Anterior cingulate cortex (tissue), 58 donors: ENCODE measurements at regions not wholly inside any gene's neighbourhood (a gene's known extent, or its start where the extent isn't known, plus 50 kb on each side); places are given as distances from the start of the nearest gene placed in this dataset.

Experiments
- DNase-seq, 58 donors: peaks; one replicate each; lab custom pipeline; 2025; lab: John Stamatoyannopoulos, UW

DNA sequence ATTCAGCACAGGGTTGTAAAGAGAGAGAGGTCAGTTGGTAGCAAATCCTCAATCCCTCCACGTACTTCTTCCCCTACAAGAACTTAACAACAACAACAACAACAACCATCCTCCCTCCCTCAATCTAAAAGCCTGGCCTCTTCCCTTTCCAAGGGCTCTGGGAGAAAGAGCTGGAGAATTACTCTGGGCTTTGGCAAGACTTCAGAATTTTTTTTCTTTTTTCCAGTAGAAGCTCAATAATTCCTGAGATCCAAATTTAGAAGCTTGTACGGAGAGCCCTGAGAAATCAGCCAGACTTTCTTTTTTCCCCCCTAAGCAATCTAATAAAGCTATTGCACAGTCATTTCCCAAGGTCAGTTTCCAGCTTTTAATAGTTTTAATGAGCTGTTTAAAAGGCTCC lies 95.8 kb upstream of the CACNA2D3 start:
- peak in 1 of 58 donors; percentile 21 for DNase-seq

DNA sequence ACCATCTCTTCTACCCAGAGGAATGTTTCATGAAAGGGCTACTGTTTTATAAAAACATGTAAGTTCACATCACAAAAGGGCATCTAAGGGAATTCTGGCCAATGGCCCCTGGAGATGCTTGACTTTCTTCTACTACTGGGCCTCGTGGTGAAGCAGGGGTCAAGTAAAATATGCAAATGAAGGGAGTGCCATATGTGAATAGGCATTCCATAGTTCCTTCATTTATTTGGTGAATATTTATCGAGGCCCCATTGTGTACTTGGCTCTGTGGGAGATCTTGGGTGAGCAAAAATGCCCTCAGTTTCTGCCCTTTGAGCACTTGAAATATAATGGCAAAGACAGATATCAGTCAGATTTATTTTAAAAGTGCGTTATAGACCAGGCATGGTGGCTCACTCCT lies 101.3 kb upstream of the CACNA2D3 start:
- no peak for DNase-seq

DNA sequence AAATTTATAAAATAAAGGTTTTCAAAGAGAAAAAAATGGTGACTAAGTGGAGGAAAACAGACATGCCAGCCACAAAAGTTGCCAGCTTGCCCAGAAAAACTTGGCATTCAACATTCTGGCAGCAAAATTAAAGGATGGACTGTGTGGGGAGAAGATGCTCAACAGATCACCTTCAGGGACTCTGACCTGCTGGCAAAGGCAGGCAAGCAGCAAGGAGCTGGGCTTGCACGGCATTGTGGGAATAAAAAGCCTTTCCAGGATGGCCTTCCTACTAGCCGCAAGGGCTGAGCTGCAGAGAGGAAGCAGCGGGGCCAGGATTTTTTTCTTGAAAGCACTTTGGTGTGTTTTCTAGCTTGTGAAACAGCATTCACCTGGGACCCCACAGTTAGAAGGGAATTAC lies 101.9 kb upstream of the CACNA2D3 start:
- DNase-seq: no peak

DNA sequence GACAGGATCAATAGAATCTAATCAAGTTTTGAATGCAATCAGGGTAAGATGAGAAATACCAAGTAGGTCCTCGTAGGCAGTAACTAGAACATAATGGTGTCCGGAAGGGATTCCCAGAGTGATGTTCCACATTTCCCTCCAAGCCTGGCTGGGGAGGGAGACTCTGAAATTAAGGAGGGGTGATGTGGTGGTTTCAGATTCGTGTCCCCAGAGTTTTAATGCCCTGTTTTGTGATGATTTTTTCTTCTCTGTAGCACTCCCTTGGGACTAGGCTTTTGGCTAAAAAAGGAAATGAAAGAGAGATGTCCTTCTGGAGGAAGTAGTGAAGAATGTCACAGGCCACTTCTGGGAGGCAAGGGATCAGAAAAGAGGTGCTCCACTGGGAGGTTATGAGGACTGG lies 108.3 kb upstream of the CACNA2D3 start:
- no peak for DNase-seq

DNA sequence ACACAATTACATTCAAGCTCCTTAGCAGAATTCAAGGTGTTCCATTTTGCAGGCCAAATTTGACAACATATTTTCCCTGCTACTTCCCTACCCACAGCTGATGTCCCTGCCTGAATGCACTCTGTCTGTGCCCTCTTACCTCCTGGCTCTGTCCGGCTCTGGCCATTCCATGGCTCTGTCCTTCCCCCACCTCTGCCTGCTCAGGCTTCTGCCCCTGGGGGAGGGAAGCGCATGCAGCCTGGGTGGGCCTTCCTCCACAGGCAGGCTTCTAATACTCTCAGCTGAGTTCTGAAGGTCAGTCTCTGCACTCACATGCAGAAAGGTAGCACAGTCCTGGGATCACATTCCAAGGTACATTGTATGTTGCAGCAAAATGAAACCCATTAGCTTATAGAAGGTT lies 113.6 kb upstream of the CACNA2D3 start:
- DNase-seq: no peak

DNA sequence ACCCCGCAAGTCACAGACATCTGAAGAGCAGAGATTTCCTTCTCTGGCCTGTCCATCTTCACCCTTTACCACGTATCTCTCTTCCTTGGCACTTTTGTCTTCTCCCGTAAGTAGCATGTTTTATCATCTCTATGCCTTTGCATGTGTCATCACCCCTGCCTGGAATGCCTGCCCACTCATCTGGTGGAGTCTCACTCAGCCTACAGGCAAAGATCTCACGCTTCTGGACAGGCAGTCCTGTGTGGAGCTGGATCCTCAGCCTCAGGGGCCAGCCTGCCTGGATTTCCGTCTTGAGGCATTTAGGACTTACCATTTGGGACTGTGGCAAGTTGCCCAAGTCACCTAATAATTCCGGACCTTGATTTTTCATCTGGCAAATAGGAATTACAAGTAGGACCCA lies 114.3 kb upstream of the CACNA2D3 start:
- DNase-seq: peak in 6 of 58 donors; percentile 9 to 64 (median 22)

DNA sequence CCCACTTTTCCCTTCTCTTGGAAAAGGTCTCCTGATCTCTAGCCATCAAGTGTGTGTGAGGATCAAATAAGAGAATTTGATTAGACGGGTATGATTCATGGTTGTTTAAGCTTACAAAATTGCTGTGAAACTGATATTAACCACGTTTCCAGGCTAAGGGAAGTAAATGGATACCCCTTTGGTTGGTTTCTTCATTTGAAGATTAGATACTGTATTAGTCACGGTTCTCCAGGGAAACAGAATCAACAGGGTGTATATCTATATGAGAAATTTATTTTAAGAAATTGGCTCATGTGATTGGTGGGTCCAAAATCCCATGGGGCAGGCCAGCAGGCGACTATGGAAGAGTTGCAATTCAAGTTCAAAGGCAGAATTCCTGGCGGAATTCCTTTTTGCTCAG lies 112.7 kb upstream of the SELENOK start:
- no peak for DNase-seq

DNA sequence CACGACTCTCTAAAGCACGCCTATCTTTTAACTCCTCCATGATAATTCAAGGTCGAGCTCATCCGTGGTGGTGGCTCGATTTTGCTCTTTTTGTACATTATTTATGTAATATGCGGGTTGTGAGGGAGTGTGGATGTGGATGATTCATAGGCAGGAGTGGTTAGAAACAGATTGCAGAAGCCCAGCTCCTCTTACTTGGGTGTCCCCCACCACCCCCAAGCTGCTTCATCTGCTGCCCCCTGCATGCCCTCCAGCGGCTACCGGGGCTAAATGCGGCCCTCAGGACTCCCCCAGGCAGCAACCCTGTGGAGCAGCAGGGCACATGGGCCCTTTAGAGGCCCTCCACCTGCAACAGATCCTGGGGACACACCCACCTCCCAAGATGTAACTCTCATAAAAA lies 111.5 kb upstream of the SELENOK start:
- peak in 6 of 58 donors; percentile 6 to 38 (median 22) for DNase-seq

DNA sequence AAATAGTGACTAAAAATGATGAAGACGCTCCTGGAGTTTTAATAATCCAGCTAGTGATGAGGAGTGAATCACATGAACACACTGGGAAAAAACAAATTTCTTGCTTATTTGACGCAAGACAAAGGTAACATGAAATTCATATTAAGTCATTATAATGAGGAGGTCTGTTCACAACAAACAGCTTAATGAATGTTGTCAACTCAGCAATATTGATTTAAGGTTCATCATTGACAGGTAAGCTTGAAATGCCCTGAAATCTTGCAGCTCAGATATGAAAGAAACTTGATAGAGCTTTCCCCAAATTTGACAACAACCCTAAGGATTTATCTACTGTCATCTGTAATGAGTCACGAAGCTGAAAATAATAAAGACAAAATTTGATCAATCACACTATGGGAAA lies 108.1 kb upstream of the SELENOK start:
- DNase-seq: no peak

DNA sequence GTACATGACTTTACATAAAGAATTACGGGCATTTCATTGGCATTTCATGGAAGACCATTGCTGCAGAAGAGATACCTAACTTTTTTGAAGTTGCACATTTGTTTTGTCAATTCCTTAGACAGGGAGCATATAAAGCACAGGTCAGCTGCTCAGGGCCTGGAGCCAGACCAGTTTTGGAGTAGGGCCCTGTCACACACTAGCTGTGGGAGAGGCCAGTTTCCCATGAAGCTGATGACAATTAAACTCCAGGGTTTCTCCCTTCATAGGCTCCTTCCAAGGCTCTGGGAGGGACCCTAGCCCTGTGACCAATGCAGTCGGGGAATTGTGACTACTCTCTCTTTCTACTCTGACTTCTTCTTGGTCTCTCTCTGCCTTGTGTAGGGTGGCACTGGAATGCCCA lies 107.3 kb upstream of the SELENOK start:
- no peak for DNase-seq

DNA sequence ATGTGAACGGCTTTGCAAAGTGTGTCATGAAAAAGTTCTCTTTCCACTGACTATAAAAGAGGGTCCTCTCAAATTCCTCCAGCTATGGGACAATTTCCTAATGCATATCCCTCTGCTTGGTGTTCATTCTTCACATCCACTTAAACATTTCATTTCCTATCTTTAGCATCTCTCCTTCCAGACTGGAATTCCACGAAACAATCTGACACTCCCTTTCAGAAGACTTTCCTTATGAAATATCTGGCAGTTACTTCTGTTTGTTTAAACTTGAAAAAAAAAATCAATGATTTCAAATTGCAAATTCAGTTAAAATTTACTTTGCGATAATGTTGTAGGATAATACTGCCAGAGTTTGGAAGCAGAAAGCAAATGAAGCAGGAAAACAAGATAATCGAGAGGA lies 105.8 kb upstream of the SELENOK start:
- no peak for DNase-seq

DNA sequence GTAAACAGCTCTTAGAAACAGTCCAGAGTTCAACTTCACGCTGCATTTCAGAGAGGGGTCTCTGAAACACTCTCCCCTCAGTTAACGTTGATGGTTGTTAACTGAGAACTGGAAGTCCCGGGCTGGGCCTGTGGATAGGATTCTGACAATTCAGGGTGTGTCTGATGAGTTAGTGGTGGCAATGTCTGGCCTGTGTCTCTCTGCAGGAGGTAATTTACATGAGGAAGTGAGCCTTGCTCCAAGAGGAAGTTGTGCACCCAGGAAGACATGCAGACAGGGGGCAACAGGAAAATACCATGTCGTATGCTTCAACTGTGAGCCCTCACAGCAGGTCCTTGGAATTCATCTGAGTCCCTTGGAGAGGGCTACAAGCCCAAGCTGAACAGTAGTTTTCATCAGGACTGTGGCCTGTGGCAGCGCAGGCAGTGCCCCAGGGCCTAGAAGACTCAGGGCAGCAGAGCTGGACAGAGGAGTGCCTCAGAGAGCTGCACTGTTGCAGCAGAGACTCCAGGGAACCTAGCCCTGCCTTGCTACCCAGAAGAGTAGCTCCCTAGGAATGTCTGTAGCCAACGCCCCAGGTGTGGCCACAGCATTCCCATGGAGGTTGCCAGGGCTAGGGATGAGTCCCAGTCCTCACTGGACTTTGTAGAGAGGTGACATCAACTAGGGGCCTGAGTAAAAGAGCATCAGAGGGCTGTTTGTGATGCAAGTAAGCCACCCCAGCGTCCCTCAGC lies 104.6 kb upstream of the SELENOK start:
- no peak for DNase-seq

DNA sequence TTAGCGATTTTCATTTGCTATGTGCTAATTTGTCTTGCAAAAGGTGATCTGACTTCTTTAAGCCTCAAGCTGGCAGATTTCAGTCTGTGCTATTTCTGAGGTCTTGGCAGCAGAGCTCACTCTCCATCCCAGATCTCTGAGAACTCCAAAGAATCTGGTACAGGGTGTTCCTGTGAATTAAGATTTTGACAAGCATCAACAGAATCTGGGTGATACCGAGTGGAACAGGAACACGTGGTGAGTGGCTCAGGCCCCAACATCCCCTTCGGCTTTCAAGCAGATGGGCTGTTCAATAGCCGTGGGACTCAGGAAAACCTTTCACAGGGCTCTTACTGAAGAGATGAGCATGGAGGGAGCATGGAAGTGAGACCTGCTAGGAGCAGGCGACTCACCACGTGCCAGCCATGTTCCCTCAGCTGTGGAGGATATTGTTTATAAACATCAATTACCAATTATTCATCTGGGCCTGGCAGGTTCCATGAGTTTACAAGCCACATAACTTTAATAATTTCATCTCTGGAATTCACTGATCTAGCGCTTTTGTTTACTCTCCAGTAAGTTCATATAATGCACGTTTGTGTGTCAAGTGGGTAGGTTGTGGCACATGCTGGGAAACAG lies 103.4 kb upstream of the SELENOK start:
- DNase-seq: peak in 20 of 58 donors; percentile 5 to 55 (median 28)

DNA sequence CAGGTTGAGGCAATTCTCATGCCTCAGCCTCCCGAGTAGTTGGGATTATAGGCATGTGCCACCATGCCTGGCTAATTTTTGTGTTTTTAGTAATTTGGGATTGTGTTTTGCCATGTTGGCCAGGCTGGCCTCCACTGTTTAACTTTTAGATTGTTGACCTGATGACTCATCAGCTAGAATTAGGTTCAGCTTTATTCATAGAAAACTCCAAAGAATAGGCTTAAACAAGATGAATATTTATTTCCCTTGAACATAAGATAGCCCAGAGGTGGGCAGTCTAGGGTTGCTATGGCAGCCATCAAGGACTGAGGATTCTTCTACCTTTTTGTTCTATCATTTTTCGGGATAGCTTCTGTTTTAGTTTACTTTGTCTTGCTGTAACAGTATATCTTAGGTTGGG lies 99.6 kb upstream of the SELENOK start:
- DNase-seq: no peak

DNA sequence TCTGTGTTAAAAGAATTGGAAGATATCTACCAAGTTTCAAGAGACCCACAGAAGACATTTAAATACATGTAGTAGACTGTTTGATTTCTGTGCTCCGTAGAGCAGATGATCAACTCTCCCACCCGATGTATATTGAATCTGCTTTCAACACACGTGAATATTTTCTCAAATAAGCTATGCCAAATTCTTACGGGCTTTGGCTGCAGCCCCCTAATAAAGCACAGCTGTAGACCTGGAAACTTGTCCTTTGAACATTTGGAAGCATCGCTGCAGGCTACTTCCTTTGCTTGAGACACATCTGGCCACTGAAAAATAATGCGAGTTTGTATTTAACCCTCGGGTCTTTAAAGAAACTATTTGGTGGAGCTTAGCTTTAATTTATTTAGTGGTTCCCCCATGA lies 98.3 kb upstream of the SELENOK start:
- DNase-seq: no peak

DNA sequence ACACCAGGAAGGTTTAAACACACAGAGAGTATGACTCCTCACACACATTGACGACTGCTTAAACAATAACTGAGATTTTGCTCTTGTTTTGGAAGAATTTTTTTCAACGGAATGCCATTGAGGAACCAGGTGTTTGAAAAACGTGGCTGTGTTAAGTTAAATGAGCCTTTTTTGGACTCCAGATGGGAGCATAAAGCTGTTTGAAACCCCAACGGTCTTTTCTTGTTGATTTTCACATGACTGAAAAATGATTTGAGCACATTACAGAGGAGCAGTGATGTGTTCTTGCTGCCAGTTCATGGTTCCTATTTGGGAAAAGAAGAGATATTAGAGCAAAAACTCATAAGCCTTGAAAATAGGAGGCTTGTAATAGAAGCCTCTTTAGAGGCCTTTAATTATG lies 97.8 kb upstream of the SELENOK start:
- no peak for DNase-seq

DNA sequence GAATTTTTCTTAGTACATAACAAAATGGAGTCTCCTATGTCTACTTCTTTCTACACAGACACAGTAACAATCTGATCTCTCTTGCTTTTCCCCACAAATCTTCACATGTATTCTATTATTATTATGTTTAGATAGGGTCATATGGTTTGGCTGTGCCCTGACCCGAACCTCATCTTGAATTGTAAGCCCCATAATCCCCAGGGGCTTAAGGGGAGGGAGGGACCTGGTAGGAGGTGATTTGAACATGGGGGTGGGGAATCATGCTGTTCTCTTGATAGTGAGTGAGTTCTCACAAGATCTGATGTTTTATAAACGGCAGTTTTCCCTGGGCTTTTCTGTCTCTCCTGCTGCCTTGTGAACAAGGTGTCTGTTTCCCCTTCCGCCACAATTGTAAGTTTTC lies 86.7 kb upstream of the SELENOK start:
- DNase-seq: no peak

DNA sequence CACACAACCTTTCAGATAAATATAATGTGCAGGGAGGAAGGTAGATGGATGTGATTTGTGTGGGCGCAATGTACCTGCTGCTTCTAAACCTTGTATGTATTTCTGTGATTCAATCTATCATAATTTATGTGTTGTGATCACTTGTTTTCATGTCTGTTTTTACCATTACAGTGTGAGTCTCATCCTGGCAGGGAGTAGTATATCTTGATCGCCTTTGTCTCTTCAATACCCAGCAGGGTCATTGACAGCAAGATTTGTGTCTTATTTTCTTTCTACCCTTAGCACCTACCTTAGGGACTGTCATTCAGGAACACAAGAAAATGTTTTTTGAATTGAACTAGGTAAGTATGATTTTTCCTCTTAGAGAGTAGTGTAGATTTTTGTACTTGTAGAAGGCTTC lies 83.7 kb upstream of the SELENOK start:
- DNase-seq: no peak

DNA sequence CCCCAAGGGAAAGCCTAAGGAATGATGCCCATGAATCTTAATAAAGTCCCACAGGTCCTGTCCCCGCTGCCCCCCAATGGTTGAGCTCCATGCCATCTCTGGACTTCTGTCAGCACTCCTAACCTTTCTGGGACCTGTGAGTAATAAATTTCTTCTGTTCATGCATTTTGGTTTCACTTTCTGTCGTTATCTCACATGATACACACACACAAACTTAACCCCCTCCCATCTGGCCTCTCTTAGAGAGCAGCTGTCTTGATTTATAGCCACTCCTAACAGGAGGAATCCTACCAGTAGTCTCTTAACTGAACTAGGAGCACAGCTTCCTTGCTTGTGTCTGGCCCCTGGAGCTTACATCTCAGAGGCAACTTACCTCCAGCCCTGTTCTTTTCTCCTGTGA lies 82.7 kb upstream of the SELENOK start:
- DNase-seq: no peak

DNA sequence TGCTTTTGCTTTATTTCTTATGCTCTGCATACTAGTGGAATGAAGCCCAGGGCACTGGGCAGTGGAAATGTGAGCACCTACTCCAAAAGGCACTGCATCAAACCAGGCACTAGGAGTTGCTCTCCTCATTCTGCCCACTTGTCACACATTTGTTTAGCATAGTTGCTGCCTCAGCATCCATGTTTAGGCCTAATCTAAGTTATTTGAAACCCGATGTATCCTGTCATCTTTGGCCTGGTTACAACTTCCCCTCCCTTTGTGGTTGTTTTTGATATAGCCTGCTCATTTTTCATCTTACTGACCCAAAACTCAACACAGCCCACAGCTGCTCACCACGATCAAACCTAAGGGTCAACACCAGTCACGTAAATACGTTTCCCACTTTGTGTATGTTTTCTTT lies 82.2 kb upstream of the SELENOK start:
- no peak for DNase-seq

DNA sequence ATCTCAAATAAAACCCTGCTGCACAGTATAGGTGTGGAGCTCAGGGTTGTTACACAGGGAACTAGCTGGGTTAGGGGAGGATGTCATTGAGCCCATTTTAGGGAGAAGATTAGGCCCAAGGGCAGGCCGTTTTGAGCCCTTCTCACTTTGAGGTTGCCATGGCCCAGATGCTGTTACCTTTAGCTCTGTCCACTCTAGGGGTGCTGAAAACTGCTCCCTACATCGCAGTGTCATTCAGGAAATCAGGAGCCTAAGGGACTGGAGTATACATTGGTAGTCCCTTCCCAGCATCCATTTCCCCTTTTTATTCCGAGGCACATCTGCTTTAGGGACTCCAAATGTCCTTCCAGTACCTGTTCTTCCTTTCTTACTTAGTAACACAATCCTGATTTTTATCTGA lies 79.0 kb upstream of the SELENOK start:
- DNase-seq: no peak

DNA sequence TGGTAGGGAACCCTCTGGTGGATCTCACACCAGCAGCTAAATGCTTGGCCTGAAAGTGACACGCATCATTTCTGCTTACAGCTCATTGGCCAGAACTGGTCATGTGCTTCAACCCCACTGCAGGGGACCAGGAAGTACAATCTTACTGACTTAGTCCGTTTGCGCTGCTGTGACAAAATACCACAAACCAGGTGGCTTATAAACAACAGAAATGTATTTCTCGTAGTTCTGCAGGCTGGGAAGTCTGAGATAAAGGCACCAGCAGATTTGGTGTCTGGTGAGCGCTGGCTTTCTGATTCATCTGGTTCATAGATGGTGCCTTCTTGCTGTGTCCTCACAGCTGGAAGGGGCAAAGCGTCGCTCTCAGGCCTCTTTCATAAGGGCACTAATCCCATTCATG lies 77.4 kb upstream of the SELENOK start:
- no peak for DNase-seq

DNA sequence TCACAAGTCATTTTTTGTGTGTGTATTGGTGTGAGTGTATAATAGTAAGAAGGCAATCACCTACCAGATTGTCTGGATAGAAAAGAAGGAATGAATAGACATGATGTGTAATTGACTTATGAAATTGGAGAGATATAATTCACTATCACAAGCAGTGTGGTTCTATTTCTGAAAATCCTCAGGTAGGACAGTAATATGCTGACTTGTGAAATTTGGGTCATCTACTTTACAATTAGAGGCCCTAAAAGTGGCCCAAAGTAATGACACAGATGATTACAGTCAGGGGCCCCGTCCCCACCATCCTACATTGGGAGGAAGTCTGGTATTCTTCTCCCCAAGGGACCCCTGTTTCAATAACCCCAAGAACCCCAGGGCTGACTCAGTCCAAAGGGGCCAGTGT lies 73.6 kb upstream of the SELENOK start:
- no peak for DNase-seq
